GM20000 (cell line): ENCODE measurements at regions not wholly inside any gene's neighbourhood (a gene's known extent, or its start where the extent isn't known, plus 50 kb on each side); places are given as distances from the start of the nearest gene placed in this dataset.

ENCODE experiments used
- DNase-seq: peaks from one replicate; pipeline ENCODE4 v3.0.0; 2012; ENCODE audit warnings: low spot score
- TF ChIP-seq, protein P1 (sequence below): IDR thresholded peaks from 2 replicates; pipeline ENCODE4 v1.5.1; 2012; ENCODE audit warnings: mild to moderate bottlenecking, control low read depth; ENCODE audit errors: extremely low read depth, missing control alignments

DNA sequence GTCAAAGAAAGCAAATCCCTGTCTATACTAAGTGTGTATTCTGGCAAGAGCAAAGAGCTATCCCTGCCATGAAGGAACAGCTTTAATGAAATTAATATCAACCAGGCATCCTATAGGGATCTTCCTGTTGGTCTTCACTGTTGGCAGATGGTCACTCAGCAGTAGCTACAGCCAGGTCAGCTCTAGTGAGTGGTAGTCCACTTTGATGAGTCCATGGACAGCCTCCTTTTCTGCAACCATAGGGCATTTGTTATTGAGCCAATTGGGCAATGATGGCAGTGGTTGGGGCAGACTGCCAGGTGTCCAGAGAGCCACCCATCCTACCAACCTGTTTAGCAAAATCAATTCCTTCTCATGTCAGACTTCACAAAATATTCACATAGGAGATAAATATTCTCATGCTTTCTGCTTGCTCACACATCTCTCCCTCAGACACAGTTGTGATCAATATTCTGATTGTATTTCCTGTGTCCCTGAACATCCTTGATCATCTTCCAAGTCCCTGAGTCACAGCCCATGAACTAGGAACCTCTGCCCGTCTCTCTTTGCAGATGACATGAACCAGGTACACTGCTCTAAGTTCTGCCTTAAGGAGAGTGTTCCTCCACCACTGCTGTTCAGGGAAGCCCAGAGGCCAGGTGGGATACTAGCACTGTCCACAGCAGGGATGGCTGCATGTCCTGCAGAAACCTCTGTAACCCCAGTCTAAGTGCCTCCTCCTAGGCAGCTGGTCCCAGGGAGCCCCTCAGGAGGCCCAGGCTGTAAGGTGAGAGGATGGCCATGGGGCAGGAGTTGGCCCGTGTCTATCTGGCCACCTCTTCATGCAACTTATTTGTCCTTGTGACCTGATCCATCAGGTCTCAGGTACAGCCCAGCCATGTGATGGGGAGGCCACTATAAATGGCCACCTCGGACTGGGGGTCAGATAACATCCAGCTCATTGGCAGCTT lies 74.2 kb upstream of the IGLL5 start:
- TF ChIP-seq, protein P1, sequence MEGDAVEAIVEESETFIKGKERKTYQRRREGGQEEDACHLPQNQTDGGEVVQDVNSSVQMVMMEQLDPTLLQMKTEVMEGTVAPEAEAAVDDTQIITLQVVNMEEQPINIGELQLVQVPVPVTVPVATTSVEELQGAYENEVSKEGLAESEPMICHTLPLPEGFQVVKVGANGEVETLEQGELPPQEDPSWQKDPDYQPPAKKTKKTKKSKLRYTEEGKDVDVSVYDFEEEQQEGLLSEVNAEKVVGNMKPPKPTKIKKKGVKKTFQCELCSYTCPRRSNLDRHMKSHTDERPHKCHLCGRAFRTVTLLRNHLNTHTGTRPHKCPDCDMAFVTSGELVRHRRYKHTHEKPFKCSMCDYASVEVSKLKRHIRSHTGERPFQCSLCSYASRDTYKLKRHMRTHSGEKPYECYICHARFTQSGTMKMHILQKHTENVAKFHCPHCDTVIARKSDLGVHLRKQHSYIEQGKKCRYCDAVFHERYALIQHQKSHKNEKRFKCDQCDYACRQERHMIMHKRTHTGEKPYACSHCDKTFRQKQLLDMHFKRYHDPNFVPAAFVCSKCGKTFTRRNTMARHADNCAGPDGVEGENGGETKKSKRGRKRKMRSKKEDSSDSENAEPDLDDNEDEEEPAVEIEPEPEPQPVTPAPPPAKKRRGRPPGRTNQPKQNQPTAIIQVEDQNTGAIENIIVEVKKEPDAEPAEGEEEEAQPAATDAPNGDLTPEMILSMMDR = no peak
- no peak for DNase-seq

DNA sequence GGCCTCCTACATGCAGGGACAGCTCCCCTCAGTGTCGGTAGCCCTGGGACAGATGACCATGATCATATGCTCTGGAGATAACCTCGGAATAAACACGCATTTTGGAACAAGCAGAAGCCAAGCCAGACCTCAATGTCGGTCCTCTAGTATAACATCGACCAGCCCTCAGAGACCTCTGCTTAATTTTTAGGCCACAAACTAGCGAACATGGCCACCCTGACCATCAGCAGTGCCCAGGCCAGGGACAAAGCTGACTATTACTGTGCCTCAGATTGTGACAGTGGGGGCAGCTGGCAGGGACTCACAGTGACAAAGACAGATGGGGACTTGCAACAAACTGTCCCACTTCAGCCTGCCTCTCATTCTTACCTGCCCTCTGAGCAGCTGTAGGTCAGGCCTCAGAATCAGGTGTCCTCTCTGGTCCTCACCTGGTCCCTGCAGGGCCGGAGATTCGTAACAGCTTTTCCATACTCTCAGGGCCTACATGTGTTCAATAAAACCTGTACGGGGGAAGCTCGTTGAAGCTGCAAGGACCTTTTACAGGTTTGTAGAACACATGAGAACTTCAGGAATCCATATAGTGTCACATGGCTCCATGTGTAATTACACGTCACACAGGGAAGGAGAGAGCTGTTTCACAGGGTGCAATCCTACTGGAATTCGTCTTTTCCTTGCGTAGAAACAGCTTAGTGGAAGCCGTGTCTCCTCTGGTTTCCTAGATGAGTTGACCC lies 72.8 kb upstream of the IGLL5 start:
- TF ChIP-seq, protein P1 = no peak

DNA sequence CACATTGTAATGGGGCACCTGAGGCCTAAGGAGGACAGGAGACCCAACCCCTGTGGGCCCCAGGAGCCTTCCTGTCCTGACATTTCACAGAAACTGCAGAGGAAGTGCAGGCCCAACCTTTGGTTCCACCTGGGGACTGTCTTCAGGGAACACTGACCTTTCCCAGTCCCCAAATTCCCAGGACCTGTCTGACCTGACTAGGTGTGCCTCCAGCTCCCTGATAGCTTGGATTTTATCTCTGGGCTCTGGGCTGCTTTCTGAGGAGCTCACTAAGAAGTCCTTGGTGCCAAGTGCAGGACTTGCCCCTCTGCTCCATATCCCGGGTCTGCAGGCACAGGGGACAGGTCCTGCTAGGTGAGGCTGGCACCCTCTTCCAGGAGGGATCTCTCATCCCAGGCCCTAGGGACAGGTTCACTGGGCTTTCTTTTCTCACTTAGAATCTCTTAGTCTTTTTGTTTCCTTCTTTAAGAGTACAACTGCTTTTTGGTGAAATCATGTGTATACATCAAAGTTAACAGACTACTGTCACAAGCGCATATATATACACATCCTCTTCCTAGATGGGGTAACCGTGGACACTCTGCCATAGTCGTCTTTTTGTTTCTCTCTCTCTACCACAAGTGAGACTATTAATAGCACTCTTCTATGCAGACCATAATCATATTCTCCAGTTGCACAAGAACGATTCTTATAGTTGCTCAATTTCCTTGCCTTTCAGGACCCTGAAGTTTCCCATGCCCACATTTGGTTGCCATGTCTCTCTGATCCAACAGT lies 72.0 kb upstream of the IGLL5 start:
- TF ChIP-seq, protein P1 = no peak
- no peak for DNase-seq

More for the DNA sequence above, 72.8 kb upstream of the IGLL5 start:
- DNase-seq = no peak

DNA sequence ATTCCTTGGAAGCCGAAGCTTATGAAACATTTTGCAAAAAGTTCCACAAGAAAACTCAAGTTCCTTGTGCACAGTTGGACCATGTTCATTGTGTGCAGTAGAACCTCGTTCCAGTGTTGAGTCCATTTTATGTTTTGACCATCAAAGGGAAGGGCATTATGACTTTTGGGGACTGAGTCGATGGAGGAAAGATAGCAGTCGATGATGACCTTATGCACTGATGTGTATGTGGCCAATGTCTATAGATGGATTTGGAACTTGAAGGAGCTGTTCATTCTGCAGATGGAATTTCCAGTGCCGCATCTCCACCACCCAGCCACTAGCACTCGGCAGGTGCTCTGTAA lies 71.5 kb upstream of the IGLL5 start:
- no peak for DNase-seq
- TF ChIP-seq, protein P1 = no peak

DNA sequence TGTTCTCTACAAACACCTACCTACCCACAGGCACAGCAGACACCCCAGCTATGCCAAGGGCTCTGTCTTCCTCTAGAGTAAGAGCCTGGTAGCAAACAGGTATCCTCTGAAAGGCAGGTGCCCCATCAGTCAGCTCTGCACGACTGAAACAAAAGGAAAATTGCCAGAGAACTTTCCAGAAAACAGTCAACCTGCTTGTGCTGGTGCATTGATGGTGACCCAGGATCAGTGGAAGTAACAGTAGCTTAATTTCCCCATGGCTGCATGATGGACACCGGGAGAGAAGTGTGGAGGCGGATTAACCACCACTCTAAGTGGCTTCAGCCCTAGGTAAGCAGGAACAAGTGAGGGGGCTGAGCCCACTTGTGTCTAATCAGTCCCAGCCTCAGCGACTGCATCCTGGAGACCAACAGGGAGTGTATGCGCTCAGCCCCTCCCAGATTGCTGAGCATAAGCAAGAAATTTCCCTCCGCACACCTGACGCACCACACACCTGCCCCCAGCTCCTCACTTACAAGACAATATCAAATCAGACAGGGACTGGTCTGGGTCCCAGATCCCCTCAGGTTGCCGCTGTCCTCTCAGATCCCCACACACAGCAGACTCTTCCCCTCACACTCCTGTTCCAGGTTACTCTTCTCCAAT lies 70.7 kb upstream of the IGLL5 start:
- TF ChIP-seq, protein P1 = no peak
- DNase-seq = no peak

DNA sequence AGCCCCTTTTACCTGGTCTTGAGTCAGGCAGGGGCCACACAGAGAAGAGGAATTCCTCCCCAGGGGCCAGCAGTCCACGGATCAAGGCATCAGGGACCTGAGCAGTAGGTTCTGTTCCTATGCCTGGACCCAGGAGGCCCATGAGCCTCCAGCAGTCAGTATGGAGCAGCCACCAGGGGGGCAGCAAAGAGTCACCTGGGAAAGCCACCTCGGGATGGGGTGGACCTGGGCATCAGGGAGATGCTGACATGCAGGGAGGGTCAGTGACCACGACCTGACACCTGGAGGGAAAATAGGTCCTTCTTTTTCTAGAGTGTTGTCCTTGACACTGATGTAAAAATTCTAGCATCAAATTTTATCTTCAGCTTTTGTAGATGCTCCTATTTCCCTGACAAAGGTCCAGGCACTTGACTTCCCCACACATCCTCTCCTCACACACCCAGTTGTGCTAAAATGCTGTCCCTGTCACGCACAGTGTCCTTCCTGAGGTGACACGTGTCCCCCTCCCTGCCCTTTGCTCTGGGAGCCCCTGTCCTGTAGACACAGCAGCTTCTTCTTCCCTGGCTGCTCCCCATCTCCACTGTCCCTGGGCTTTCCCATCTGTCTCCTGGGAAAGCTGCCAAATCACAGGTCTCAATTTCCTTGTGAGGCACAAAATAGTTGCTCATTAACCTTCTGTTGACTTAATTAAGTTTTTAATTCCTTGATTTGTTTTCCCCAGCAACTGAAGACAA lies 70.0 kb upstream of the IGLL5 start:
- no peak for DNase-seq
- TF ChIP-seq, protein P1 = no peak
